HepG2 (cell line): ENCODE measurements at regions not wholly inside any gene's neighbourhood (a gene's known extent, or its start where the extent isn't known, plus 50 kb on each side); places are given as distances from the start of the nearest gene placed in this dataset.

Source experiments
- ATAC-seq: fragments of 200-7000 bp; cut with Tn5 transposase; 3 replicates; pipeline ENCODE4 v1.9.1; 2020; ENCODE audit warnings: mild to moderate bottlenecking, moderate library complexity
- BruUV-seq: library from RNA; stranded (reverse); fragments of 400-500 nt; replicated peaks from 2 replicates; lab custom pipeline; 2021; lab: Mats Ljungman, UMichigan
- CTCF ChIA-PET: fragments of 300-600 bp; formaldehyde crosslinking; extraction: SDS; loops from one replicate; lab custom pipeline; 2021; ENCODE audit warnings: low total read pairs, inconsistent platforms, low intra/inter-chr PET ratio; lab: Yijun Ruan, JAX
- POLR2A ChIA-PET: fragments of 350-600 bp; sonication (Branson Sonifier 250); formaldehyde crosslinking; loops from one replicate; lab custom pipeline; 2020; ENCODE audit warnings: antibody characterized with exemption, inconsistent platforms; lab: Yijun Ruan, JAX
- DNase-seq: peaks from one replicate; pipeline ENCODE4 v3.0.0-alpha.2; 2015; ENCODE audit warnings: low spot score
- FAIRE-seq: peaks from 3 replicates; lab custom pipeline; 2011; peaks lifted over from hg19 to GRCh38; lab: Jason Lieb, UNC
- H2AFZ ChIP-seq: one replicate; pipeline ENCODE4 v1.6.1; 2011; ENCODE audit warnings: low read length, inconsistent platforms
- H3K27ac ChIP-seq: fragments of 300-600 bp; 3 replicates; pipeline ENCODE4 v1.8.0; 2011; ENCODE audit warnings: mixed run types, mild to moderate bottlenecking, mixed read lengths, low read length, inconsistent platforms; ENCODE audit not compliant: insufficient read depth; ENCODE audit errors: extremely low read length
- H3K27me3 ChIP-seq, 2 experiments: fragments of 200-600 bp in 1 of 2; 2 replicates in 1 of 2; 3 replicates in 1 of 2; pipeline versions ENCODE4 v1.6.0 to v1.8.0; 2011; ENCODE audit warnings: low read length in 2 of 2, mild to moderate bottlenecking in 2 of 2, moderate library complexity in 2 of 2, inconsistent platforms in 1 of 2; ENCODE audit not compliant: insufficient read depth in 2 of 2, control insufficient read depth in 1 of 2
- H3K36me3 ChIP-seq, 2 experiments: fragments of 200-600 bp in 1 of 2; replicated peaks in 1 of 2; 2 replicates in 1 of 2; 3 replicates in 1 of 2; pipeline versions ENCODE4 v1.5.1 to v1.8.0; 2011; ENCODE audit warnings: low read length in 2 of 2, inconsistent platforms in 1 of 2; ENCODE audit not compliant: insufficient read depth in 2 of 2, control insufficient read depth in 1 of 2
- H3K4me1 ChIP-seq: 2 replicates; pipeline ENCODE4 v1.5.1; 2012; ENCODE audit warnings: low read length, inconsistent platforms; ENCODE audit not compliant: insufficient read depth
- H3K4me2 ChIP-seq: 2 replicates; pipeline ENCODE4 v1.6.0; 2011; ENCODE audit warnings: low read depth, low read length, inconsistent platforms
- H3K4me3 ChIP-seq, 3 experiments: fragments of 200-600 bp in 1 of 3; sonication (generic), shearing (Covaris generic) in 1 of 3; replicated peaks in 1 of 3; 2 replicates each; pipeline ENCODE4 v1.5.1; 2011 to 2016; ENCODE audit warnings: low read length in 3 of 3, inconsistent platforms in 2 of 3, low read depth in 2 of 3, mild to moderate bottlenecking in 2 of 3, control low read depth in 1 of 3, mixed read lengths in 1 of 3; ENCODE audit not compliant: insufficient read depth in 1 of 3
- H3K79me2 ChIP-seq: one replicate; pipeline ENCODE4 v1.6.1; 2011; ENCODE audit warnings: low read length, inconsistent platforms; ENCODE audit not compliant: insufficient read depth
- H3K9ac ChIP-seq: 2 replicates; pipeline ENCODE4 v1.6.0; 2011; ENCODE audit warnings: mild to moderate bottlenecking, low read depth, low read length, inconsistent platforms; ENCODE audit not compliant: insufficient read depth
- H3K9me3 ChIP-seq: 2 replicates; pipeline ENCODE4 v1.5.1; 2012; ENCODE audit warnings: mild to moderate bottlenecking, low read length
- H4K20me1 ChIP-seq: 2 replicates; pipeline ENCODE4 v1.6.0; 2011; ENCODE audit warnings: inconsistent platforms, mild to moderate bottlenecking, low read length, moderate library complexity; ENCODE audit not compliant: insufficient read depth
- CSRNP2 ChIP-seq: sonication (generic); formaldehyde crosslinking; conservative IDR thresholded peaks from 2 replicates; pipeline ENCODE4 v1.8.0; 2022; ENCODE audit warnings: low read depth, missing genetic modification reagents
- KLF11 ChIP-seq: IDR thresholded peaks from 2 replicates; pipeline ENCODE4 v1.6.1; 2016; ENCODE audit warnings: missing compliant biosample characterization
- ZBTB14 ChIP-seq: sonication (generic); formaldehyde crosslinking; IDR thresholded peaks from 2 replicates; pipeline ENCODE4 v1.4.0; 2020; ENCODE audit warnings: missing genetic modification reagents
- ZBTB34 ChIP-seq: sonication (generic); formaldehyde crosslinking; IDR thresholded peaks from 2 replicates; pipeline ENCODE4 v1.8.0; 2022; ENCODE audit warnings: mild to moderate bottlenecking, missing genetic modification reagents
- ZBTB42 ChIP-seq: sonication (generic); formaldehyde crosslinking; IDR thresholded peaks from 2 replicates; pipeline ENCODE4 v1.5.0; 2020; ENCODE audit warnings: mild to moderate bottlenecking, missing genetic modification reagents
- ZNF274 ChIP-seq: sonication (generic); formaldehyde crosslinking; IDR thresholded peaks from 2 replicates; pipeline ENCODE4 v1.5.1; 2020; ENCODE audit warnings: mild to moderate bottlenecking, missing genetic modification reagents
- ZNF569 ChIP-seq: sonication (generic); formaldehyde crosslinking; IDR thresholded peaks from 2 replicates; pipeline ENCODE4 v1.5.0; 2020; ENCODE audit warnings: mild to moderate bottlenecking, missing genetic modification reagents, moderate library complexity, borderline replicate concordance
- ZNF720 ChIP-seq: sonication (generic); formaldehyde crosslinking; IDR thresholded peaks from 2 replicates; pipeline ENCODE4 v1.4.0; 2020; ENCODE audit warnings: missing genetic modification reagents
- WGBS: methylation state at CpG from one replicate; pipeline ENCODE4 v1.1.6; 2017; ENCODE audit warnings: low lambda C conversion rate; 5-methylcytosine and 5-hydroxymethylcytosine counted together
- in situ Hi-C: cut with HindIII; loops from 2 replicates; pipeline ENCODE4 v1.10.0; 2017; ENCODE audit warnings: low pct_unique_long_range_greater_than_20kb; ENCODE audit not compliant: extremely low pct_ligation_motif_present
- intact Hi-C: fragments of 100-400 bp; cut with micrococcal nuclease; formaldehyde crosslinking; loops from one replicate; pipeline ENCODE4 v1.10.0; 2022; ENCODE audit not compliant: unreplicated experiment

- ChIA-PET CTCF (interaction anchor here (1.5 kb wide), 1 partner anchor 997 kb away, joined by 5 read pairs; no protein-coding TSS in a partner anchor), POLR2A (no interaction called here)
- WGBS = 19% methylated on average over 5 of the region's 5 CpGs
- Histone ChIP-seq H3K4me3 (no peak overlapping the region), H3K36me3 (no peaks in the 10 kb centered on the region), H3K79me2 (no peaks in the 10 kb centered on the region), H3K4me2 (no peak overlapping the region), H3K9ac (no peak overlapping the region), H3K4me1 (no peaks in the 10 kb centered on the region), H2AFZ (no peak overlapping the region), H3K27me3 (no peaks in the 10 kb centered on the region), H4K20me1 (no peaks in the 10 kb centered on the region), H3K9me3 (no peaks in the 10 kb centered on the region), H3K27ac (no peak overlapping the region)
- in situ Hi-C loops (no loop called here), intact Hi-C loops (loop anchor here (5.0 to 10.0 kb wide), 2 partner anchors 612 to 770 kb away; no protein-coding TSS in a partner anchor)
- DNase-seq (no peak), ATAC-seq (no peak), FAIRE-seq (no peak)
- no TSS peak for BruUV-seq
- no peak for TF ChIP-seq ZBTB42
- no peak for TF ChIP-seq ZNF274 (CRISPR knock-in tag)
- no peak for TF ChIP-seq ZNF569 (CRISPR knock-in tag)
- TF ChIP-seq ZBTB14 (CRISPR knock-in tag) = no peak
- no peak for TF ChIP-seq ZNF720 (CRISPR knock-in tag)
- TF ChIP-seq KLF11 (CRISPR knock-in tag) = no peak
- TF ChIP-seq CSRNP2 (CRISPR knock-in tag) = no peak
- no peak for TF ChIP-seq ZBTB34 (CRISPR knock-in tag)
These were observed 977.4 kb upstream of the FAT3 start for GRCh38 chr11:91247009-91247735.
